ENCODE measurements at regions not wholly inside any gene's neighbourhood (a gene's known extent, or its start where the extent isn't known, plus 50 kb on each side); places are given as distances from the start of the nearest gene placed in this dataset.

GRCh38 chr7:114099337-114099736 is 180.5 kb upstream of the PPP1R3A start (continued):
- no peak for TF ChIP-seq REST (IDR thresholded peaks at IDR 0.05; ENCODE audit: borderline replicate concordance in 1 of 2, low read depth in 1 of 2, low read length in 2 of 2)
- TF ChIP-seq ZNF496 (CRISPR knock-in tag; IDR thresholded peaks at IDR 0.05; ENCODE audit: insufficient replicate concordance), result no peak

- intact Hi-C loops (cut with micrococcal nuclease; ENCODE audit: unreplicated experiment), result no loop called here
Measured at GRCh38 chr7:114095885-114096284, 177.1 kb upstream of the PPP1R3A start.

More at GRCh38 chr7:114095885-114096284, 177.1 kb upstream of the PPP1R3A start:
- Histone ChIP-seq H3K27ac (ENCODE audit: extremely low read length, insufficient read depth, low read length) (no peak overlapping the region), H2AFZ (ENCODE audit: low read length) (no peak overlapping the region), H3K79me2 (ENCODE audit: insufficient read depth, low read length) (no peaks in the 10 kb centered on the region), H3K4me2 (ENCODE audit: low read depth, low read length) (no peak overlapping the region), H3K4me3 (replicated peaks in 1 of 3; ENCODE audit: insufficient read depth in 1 of 3, low read depth in 2 of 3, low read length in 3 of 3) (no peak overlapping the region), H3K4me1 (ENCODE audit: insufficient read depth, low read length) (no peaks in the 10 kb centered on the region), H3K27me3 (ENCODE audit: control insufficient read depth in 1 of 2, insufficient read depth in 2 of 2, low read length in 2 of 2) (no peaks in the 10 kb centered on the region), H3K36me3 (replicated peaks in 1 of 2; ENCODE audit: control insufficient read depth in 1 of 2, insufficient read depth in 2 of 2, low read length in 2 of 2) (no peaks in the 10 kb centered on the region), H4K20me1 (ENCODE audit: insufficient read depth, low read length) (no peaks in the 10 kb centered on the region), H3K9me3 (ENCODE audit: low read length) (no peaks in the 10 kb centered on the region), H3K9ac (ENCODE audit: insufficient read depth, low read depth, low read length) (no peak overlapping the region)
- 2% methylated on average over 4 of the region's 4 CpGs for WGBS (ENCODE audit: low lambda C conversion rate)
- in situ Hi-C loops (cut with HindIII; ENCODE audit: extremely low pct_ligation_motif_present, low pct_unique_long_range_greater_than_20kb), result loop anchor here (25.0 kb wide), 1 partner anchor 316 kb away; the partner anchor contains the start of gene FOXP2
- CTCF ChIA-PET (ENCODE audit: low intra/inter-chr PET ratio, low total read pairs), result no interaction called here
- ATAC-seq (no peak), FAIRE-seq (no peak), DNase-seq (ENCODE audit: low spot score) (no peak)
- no TSS peak for BruUV-seq (replicated peaks)
- TF ChIP-seq KDM2A (CRISPR knock-in tag; IDR thresholded peaks at IDR 0.05; ENCODE audit: borderline replicate concordance, low read depth), result no peak
- peak; percentile 66; the same call in 1 of the 2 replicates for TF ChIP-seq RAD51 (IDR thresholded peaks at IDR 0.05; ENCODE audit: borderline replicate concordance)
- POLR2A ChIA-PET, result no interaction called here
